ENCODE measurements at regions not wholly inside any gene's neighbourhood (a gene's known extent, or its start where the extent isn't known, plus 50 kb on each side); places are given as distances from the start of the nearest gene placed in this dataset.

DNA sequence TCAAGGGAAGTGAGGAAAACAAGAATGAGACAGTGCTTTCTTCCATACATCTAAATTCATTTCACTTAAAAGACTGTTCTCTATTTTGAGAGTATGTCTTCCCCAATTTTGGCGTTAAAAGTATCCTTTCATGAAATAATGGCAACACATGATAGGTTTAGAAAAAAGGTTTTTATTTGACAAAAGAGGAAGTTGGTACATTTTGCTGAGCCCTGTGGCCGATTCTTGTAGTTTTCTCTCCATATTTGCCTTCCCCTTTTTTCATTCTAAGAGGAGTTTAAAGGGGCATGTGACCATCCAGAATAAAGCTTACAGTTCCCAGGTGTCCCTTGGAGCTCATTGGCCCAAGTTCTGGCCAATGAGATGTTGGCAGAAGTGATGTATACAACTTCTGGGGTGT lies 140.4 kb upstream of the KCNE2 start:
- TF ChIP-seq, protein P1, sequence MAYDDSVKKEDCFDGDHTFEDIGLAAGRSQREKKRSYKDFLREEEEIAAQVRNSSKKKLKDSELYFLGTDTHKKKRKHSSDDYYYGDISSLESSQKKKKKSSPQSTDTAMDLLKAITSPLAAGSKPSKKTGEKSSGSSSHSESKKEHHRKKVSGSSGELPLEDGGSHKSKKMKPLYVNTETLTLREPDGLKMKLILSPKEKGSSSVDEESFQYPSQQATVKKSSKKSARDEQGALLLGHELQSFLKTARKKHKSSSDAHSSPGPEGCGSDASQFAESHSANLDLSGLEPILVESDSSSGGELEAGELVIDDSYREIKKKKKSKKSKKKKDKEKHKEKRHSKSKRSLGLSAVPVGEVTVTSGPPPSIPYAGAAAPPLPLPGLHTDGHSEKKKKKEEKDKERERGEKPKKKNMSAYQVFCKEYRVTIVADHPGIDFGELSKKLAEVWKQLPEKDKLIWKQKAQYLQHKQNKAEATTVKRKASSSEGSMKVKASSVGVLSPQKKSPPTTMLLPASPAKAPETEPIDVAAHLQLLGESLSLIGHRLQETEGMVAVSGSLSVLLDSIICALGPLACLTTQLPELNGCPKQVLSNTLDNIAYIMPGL (CRISPR knock-in tag; IDR thresholded peaks at IDR 0.05; ENCODE audit: borderline replicate concordance), result no peak
- TF ChIP-seq, protein P2, sequence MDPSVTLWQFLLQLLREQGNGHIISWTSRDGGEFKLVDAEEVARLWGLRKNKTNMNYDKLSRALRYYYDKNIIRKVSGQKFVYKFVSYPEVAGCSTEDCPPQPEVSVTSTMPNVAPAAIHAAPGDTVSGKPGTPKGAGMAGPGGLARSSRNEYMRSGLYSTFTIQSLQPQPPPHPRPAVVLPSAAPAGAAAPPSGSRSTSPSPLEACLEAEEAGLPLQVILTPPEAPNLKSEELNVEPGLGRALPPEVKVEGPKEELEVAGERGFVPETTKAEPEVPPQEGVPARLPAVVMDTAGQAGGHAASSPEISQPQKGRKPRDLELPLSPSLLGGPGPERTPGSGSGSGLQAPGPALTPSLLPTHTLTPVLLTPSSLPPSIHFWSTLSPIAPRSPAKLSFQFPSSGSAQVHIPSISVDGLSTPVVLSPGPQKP (IDR thresholded peaks at IDR 0.05; ENCODE audit: low read depth, low read length), result no peak
- TF ChIP-seq ZFP36 (IDR thresholded peaks at IDR 0.05; ENCODE audit: borderline replicate concordance, partially characterized antibody), result no peak
- TF ChIP-seq NPAS2 (CRISPR knock-in tag; IDR thresholded peaks at IDR 0.05; ENCODE audit: borderline replicate concordance), result no peak
- TF ChIP-seq, protein P3, sequence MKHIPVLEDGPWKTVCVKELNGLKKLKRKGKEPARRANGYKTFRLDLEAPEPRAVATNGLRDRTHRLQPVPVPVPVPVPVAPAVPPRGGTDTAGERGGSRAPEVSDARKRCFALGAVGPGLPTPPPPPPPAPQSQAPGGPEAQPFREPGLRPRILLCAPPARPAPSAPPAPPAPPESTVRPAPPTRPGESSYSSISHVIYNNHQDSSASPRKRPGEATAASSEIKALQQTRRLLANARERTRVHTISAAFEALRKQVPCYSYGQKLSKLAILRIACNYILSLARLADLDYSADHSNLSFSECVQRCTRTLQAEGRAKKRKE (CRISPR knock-in tag; IDR thresholded peaks at IDR 0.05; ENCODE audit: low read depth), result no peak
- no peak for TF ChIP-seq CEBPB (IDR thresholded peaks at IDR 0.05)
- no peak for TF ChIP-seq FOSL2 (IDR thresholded peaks at IDR 0.05)
- TF ChIP-seq FOSL2 (CRISPR knock-in tag; IDR thresholded peaks at IDR 0.05), result no peak
- no peak for TF ChIP-seq EHF (CRISPR knock-in tag; IDR thresholded peaks at IDR 0.05)
- TF ChIP-seq, protein P4, sequence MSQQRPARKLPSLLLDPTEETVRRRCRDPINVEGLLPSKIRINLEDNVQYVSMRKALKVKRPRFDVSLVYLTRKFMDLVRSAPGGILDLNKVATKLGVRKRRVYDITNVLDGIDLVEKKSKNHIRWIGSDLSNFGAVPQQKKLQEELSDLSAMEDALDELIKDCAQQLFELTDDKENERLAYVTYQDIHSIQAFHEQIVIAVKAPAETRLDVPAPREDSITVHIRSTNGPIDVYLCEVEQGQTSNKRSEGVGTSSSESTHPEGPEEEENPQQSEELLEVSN (IDR thresholded peaks at IDR 0.05; ENCODE audit: borderline replicate concordance, low read depth), result no peak
- no peak for TF ChIP-seq PHF8 (IDR thresholded peaks at IDR 0.05; ENCODE audit: borderline replicate concordance, low read depth)
- no peak for TF ChIP-seq BHLHE40 (IDR thresholded peaks at IDR 0.05; ENCODE audit: low read depth, low read length)
- TF ChIP-seq, protein P5, sequence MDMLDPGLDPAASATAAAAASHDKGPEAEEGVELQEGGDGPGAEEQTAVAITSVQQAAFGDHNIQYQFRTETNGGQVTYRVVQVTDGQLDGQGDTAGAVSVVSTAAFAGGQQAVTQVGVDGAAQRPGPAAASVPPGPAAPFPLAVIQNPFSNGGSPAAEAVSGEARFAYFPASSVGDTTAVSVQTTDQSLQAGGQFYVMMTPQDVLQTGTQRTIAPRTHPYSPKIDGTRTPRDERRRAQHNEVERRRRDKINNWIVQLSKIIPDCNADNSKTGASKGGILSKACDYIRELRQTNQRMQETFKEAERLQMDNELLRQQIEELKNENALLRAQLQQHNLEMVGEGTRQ (IDR thresholded peaks at IDR 0.05), result no peak
- WGBS (ENCODE audit: missing lambda C conversion rate), result 16% methylated on average over 2 of the region's 2 CpGs
- no peak for ATAC-seq
- H3K27ac ChIP-seq, result no peak overlapping the region
- no peak for FAIRE-seq
- no peak overlapping the region for H3K4me2 ChIP-seq
- no peaks in the 10 kb centered on the region for H3K4me1 ChIP-seq
- H3K9me3 ChIP-seq, result no peaks in the 10 kb centered on the region
- POLR2A ChIA-PET, result no interaction called here
- CTCF ChIA-PET, result interaction anchor here (0.9 kb wide), 1 partner anchor 139 kb away, joined by 3 read pairs; no protein-coding TSS in a partner anchor
- H3K4me3 ChIP-seq, result no peak overlapping the region
- no peak for DNase-seq (ENCODE audit: low read depth in 1 of 2, low spot score in 1 of 2)

DNA sequence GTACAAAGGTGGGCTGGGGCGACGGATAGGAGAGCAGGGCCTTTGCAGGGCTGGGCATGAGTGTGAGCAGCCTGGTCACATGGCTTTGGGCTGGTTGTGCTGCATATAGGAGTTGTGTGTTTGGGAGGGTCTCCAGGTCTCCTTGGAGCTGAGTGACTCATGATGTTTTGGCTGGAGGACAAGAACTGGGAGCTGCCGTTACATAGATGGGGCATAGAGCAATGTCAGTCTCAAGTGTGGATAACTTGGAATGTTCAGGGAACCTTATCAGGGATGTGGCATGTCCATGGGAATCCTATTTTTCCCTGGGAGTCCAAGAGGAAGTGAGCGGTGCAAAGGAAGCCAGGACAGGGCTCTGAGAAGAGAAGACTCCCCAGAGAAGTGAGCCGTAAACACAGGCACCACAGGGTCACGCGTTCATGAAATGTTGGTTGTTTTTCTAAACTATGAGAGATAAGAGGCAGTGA lies 136.4 kb upstream of the KCNE2 start:
- TF ChIP-seq, protein P6, sequence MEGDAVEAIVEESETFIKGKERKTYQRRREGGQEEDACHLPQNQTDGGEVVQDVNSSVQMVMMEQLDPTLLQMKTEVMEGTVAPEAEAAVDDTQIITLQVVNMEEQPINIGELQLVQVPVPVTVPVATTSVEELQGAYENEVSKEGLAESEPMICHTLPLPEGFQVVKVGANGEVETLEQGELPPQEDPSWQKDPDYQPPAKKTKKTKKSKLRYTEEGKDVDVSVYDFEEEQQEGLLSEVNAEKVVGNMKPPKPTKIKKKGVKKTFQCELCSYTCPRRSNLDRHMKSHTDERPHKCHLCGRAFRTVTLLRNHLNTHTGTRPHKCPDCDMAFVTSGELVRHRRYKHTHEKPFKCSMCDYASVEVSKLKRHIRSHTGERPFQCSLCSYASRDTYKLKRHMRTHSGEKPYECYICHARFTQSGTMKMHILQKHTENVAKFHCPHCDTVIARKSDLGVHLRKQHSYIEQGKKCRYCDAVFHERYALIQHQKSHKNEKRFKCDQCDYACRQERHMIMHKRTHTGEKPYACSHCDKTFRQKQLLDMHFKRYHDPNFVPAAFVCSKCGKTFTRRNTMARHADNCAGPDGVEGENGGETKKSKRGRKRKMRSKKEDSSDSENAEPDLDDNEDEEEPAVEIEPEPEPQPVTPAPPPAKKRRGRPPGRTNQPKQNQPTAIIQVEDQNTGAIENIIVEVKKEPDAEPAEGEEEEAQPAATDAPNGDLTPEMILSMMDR (IDR thresholded peaks at IDR 0.05), result no peak
- no peak for TF ChIP-seq MAFK (IDR thresholded peaks at IDR 0.05; ENCODE audit: partially characterized antibody)
- TF ChIP-seq, protein P7, sequence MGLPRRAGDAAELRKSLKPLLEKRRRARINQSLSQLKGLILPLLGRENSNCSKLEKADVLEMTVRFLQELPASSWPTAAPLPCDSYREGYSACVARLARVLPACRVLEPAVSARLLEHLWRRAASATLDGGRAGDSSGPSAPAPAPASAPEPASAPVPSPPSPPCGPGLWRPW (IDR thresholded peaks at IDR 0.05), result no peak
- no peak for TF ChIP-seq JUN (IDR thresholded peaks at IDR 0.05)
- no peak for TF ChIP-seq SMC3 (IDR thresholded peaks at IDR 0.05)
- no peak for TF ChIP-seq HOXA7 (CRISPR knock-in tag; IDR thresholded peaks at IDR 0.05)
- TF ChIP-seq CBX8 (IDR thresholded peaks at IDR 0.05), result no peak
- no peak for TF ChIP-seq MYC (IDR thresholded peaks at IDR 0.05; ENCODE audit: borderline replicate concordance, low read length)
- TF ChIP-seq, protein P8, sequence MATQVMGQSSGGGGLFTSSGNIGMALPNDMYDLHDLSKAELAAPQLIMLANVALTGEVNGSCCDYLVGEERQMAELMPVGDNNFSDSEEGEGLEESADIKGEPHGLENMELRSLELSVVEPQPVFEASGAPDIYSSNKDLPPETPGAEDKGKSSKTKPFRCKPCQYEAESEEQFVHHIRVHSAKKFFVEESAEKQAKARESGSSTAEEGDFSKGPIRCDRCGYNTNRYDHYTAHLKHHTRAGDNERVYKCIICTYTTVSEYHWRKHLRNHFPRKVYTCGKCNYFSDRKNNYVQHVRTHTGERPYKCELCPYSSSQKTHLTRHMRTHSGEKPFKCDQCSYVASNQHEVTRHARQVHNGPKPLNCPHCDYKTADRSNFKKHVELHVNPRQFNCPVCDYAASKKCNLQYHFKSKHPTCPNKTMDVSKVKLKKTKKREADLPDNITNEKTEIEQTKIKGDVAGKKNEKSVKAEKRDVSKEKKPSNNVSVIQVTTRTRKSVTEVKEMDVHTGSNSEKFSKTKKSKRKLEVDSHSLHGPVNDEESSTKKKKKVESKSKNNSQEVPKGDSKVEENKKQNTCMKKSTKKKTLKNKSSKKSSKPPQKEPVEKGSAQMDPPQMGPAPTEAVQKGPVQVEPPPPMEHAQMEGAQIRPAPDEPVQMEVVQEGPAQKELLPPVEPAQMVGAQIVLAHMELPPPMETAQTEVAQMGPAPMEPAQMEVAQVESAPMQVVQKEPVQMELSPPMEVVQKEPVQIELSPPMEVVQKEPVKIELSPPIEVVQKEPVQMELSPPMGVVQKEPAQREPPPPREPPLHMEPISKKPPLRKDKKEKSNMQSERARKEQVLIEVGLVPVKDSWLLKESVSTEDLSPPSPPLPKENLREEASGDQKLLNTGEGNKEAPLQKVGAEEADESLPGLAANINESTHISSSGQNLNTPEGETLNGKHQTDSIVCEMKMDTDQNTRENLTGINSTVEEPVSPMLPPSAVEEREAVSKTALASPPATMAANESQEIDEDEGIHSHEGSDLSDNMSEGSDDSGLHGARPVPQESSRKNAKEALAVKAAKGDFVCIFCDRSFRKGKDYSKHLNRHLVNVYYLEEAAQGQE (IDR thresholded peaks at IDR 0.05), result no peak
- TF ChIP-seq ESRRA (IDR thresholded peaks at IDR 0.05; ENCODE audit: borderline replicate concordance, low read length), result no peak
- TF ChIP-seq, protein P3 (CRISPR knock-in tag; IDR thresholded peaks at IDR 0.05; ENCODE audit: low read depth), result no peak
- no peak for TF ChIP-seq ZSCAN20 (CRISPR knock-in tag; IDR thresholded peaks at IDR 0.05)
- TF ChIP-seq, protein P9, sequence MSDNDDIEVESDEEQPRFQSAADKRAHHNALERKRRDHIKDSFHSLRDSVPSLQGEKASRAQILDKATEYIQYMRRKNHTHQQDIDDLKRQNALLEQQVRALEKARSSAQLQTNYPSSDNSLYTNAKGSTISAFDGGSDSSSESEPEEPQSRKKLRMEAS (IDR thresholded peaks at IDR 0.05), result no peak
- H3K4me1 ChIP-seq, result no peaks in the 10 kb centered on the region
- no peak for FAIRE-seq
- H3K4me2 ChIP-seq, result no peak overlapping the region
- CTCF ChIA-PET, result interaction anchor here (0.8 kb wide), 1 partner anchor 12 kb away, joined by 3 read pairs; no protein-coding TSS in a partner anchor
- H3K27ac ChIP-seq, result no peak overlapping the region
- ATAC-seq, result no peak
- no peak for DNase-seq (ENCODE audit: low read depth in 1 of 2, low spot score in 1 of 2)
- H3K4me3 ChIP-seq, result no peak overlapping the region
- POLR2A ChIA-PET, result no interaction called here
- no peaks in the 10 kb centered on the region for H3K9me3 ChIP-seq
- WGBS (ENCODE audit: missing lambda C conversion rate), result 34% methylated on average over 7 of the region's 7 CpGs
